T-cell (primary cell): ENCODE measurements at regions not wholly inside any gene's neighbourhood (a gene's known extent, or its start where the extent isn't known, plus 50 kb on each side); places are given as distances from the start of the nearest gene placed in this dataset.

ENCODE experiments used
- ATAC-seq, 4 experiments: fragments of 200-7000 bp in 3 of 4; fragments of 150-1000 bp in 1 of 4; cut with Tn5 transposase; replicated peaks in 1 of 4; 1 replicate in 3 of 4; 2 replicates in 1 of 4; pipeline ENCODE4 v1.10.0; 2021; ENCODE audit warnings: moderate library complexity in 3 of 4, mild to moderate bottlenecking in 2 of 4, moderate number of reproducible peaks in 1 of 4
- CTCF ChIA-PET, 2 donors: fragments of 300-600 bp; sonication (Branson Sonifier 250); formaldehyde crosslinking; loops; one replicate each; lab custom pipeline; 2022; ENCODE audit warnings: antibody characterized with exemption in 2 of 2; lab: Charles Lee
- POLR2A ChIA-PET, 2 donors: fragments of 300-600 bp; sonication (Branson Sonifier 250); formaldehyde crosslinking; loops; one replicate each; lab custom pipeline; 2022; ENCODE audit warnings: antibody characterized with exemption in 2 of 2; lab: Charles Lee
- DNase-seq, 35 experiments: peaks; one replicate each; pipeline versions ENCODE4 v3.0.0 to v3.0.0-alpha.2; 2013 to 2023
- H3K27ac ChIP-seq: one replicate; pipeline ENCODE4 v1.5.1; 2013; ENCODE audit warnings: low read length
- H3K27me3 ChIP-seq, 2 experiments: replicated peaks in 1 of 2; 1 replicate in 1 of 2; 2 replicates in 1 of 2; pipeline versions ENCODE4 v1.6.1 to v1.7.0; 2013; ENCODE audit warnings: low read length in 1 of 2, mixed read lengths in 1 of 2; ENCODE audit not compliant: control insufficient read depth in 2 of 2, insufficient read depth in 2 of 2; ENCODE audit errors: extremely low read depth in 1 of 2
- H3K36me3 ChIP-seq, 2 donors: 1 replicate in 1 of 2; 2 replicates in 1 of 2; pipeline versions ENCODE4 v1.6.1 to v1.7.0; 2013; ENCODE audit warnings: low read length in 1 of 2; ENCODE audit not compliant: control insufficient read depth in 2 of 2, insufficient read depth in 1 of 2; ENCODE audit errors: extremely low read depth in 1 of 2
- H3K4me1 ChIP-seq, 2 experiments: 1 replicate in 1 of 2; 2 replicates in 1 of 2; pipeline versions ENCODE4 v1.6.1 to v1.7.0; 2013; ENCODE audit warnings: low read length in 2 of 2, mixed read lengths in 1 of 2; ENCODE audit not compliant: insufficient read depth in 2 of 2, control insufficient read depth in 1 of 2; ENCODE audit errors: extremely low read depth in 1 of 2
- H3K4me3 ChIP-seq, 2 donors: 1 replicate in 1 of 2; 2 replicates in 1 of 2; pipeline versions ENCODE4 v1.5.1 to v1.7.0; 2013; ENCODE audit warnings: mild to moderate bottlenecking in 2 of 2, low read length in 1 of 2, moderate library complexity in 1 of 2; ENCODE audit not compliant: control insufficient read depth in 1 of 2; ENCODE audit errors: extremely low read depth in 1 of 2
- H3K9me3 ChIP-seq: 2 replicates; pipeline ENCODE4 v1.7.0; 2013
- H3K27ac Mint-ChIP-seq, 2 donors: one replicate each; pipeline ENCODE4 v1.8.0; 2020 to 2021; ENCODE audit warnings: mild to moderate bottlenecking in 2 of 2, mixed read lengths in 2 of 2
- H3K27me3 Mint-ChIP-seq, 2 donors: one replicate each; pipeline ENCODE4 v1.8.0; 2021 to 2022; ENCODE audit warnings: mixed read lengths in 2 of 2
- H3K36me3 Mint-ChIP-seq: one replicate; pipeline ENCODE4 v1.8.0; 2021; ENCODE audit warnings: mixed read lengths
- H3K4me1 Mint-ChIP-seq, 3 donors: one replicate each; pipeline ENCODE4 v1.8.0; 2020 to 2022; ENCODE audit warnings: mixed read lengths in 3 of 3, mild to moderate bottlenecking in 1 of 3
- H3K4me3 Mint-ChIP-seq, 3 donors: one replicate each; pipeline ENCODE4 v1.8.0; 2020 to 2022; ENCODE audit warnings: mild to moderate bottlenecking in 3 of 3, mixed read lengths in 3 of 3, moderate library complexity in 3 of 3
- H3K9me3 Mint-ChIP-seq, 3 donors: one replicate each; pipeline ENCODE4 v1.8.0; 2020 to 2022; ENCODE audit warnings: mixed read lengths in 3 of 3
- WGBS: methylation state at CpG from one replicate; pipeline ENCODE4 v1.1.5; 2013; ENCODE audit warnings: missing lambda C conversion rate; ENCODE audit not compliant: insufficient coverage; 5-methylcytosine and 5-hydroxymethylcytosine counted together

- DNase-seq (no peak), ATAC-seq (no peak)
- no peak overlapping the region for H3K4me3 ChIP-seq
- H3K27me3 ChIP-seq = peaks cover 0 to 2% of the 10 kb centered on the region in 2 experiments
- Mint-ChIP-seq H3K27me3 (peaks cover 11 to 28% of the 10 kb centered on the region in 2 donors), H3K36me3 (no peaks in the 10 kb centered on the region), H3K4me3 (no peak overlapping the region), H3K9me3 (no peaks in the 10 kb centered on the region), H3K4me1 (peaks cover 0 to 6% (median 0%) of the 10 kb centered on the region in 3 donors), H3K27ac (no peak overlapping the region)
- H3K9me3 ChIP-seq = no peaks in the 10 kb centered on the region
- WGBS = no CpG with 5 or more reads among the region's 2 CpGs
- ChIA-PET POLR2A (interaction anchor here in 1 of 2 donors (0.9 kb wide), 1 partner anchor 9 kb away, joined by 3 read pairs; no protein-coding TSS in a partner anchor), CTCF (no interaction called here)
- H3K27ac ChIP-seq = no peak overlapping the region
- H3K36me3 ChIP-seq = no peaks in the 10 kb centered on the region
- H3K4me1 ChIP-seq = no peaks in the 10 kb centered on the region
These were observed 57.3 kb downstream of the ABCC12 start for GRCh38 chr16:48098472-48098871.

- no peaks in the 10 kb centered on the region for H3K4me1 Mint-ChIP-seq
- POLR2A ChIA-PET = no interaction called here
- no peaks in the 10 kb centered on the region for H3K9me3 Mint-ChIP-seq
- Histone ChIP-seq H3K27me3 (peaks cover 0 to 18% of the 10 kb centered on the region in 2 experiments), H3K27ac (no peak overlapping the region), H3K9me3 (no peaks in the 10 kb centered on the region), H3K4me1 (no peaks in the 10 kb centered on the region), H3K36me3 (no peaks in the 10 kb centered on the region), H3K4me3 (no peak overlapping the region)
- no peak overlapping the region for H3K4me3 Mint-ChIP-seq
- peaks cover 12 to 24% of the 10 kb centered on the region in 2 donors for H3K27me3 Mint-ChIP-seq
- CTCF ChIA-PET = no interaction called here
- WGBS = 66% methylated on average over 8 of the region's 14 CpGs
- no peak for ATAC-seq
- DNase-seq = no peak
- no peaks in the 10 kb centered on the region for H3K36me3 Mint-ChIP-seq
- H3K27ac Mint-ChIP-seq = peak overlapping the region in 1 of 2 donors; percentile 52
These were observed 64.7 kb downstream of the ABCC12 start for GRCh38 chr16:48091117-48091516.

- DNase-seq (no peak), ATAC-seq (no peak)
- WGBS = no CpG with 5 or more reads among the region's 4 CpGs
- Histone ChIP-seq H3K4me1 (no peaks in the 10 kb centered on the region), H3K4me3 (no peak overlapping the region), H3K36me3 (no peaks in the 10 kb centered on the region), H3K9me3 (no peaks in the 10 kb centered on the region), H3K27ac (no peak overlapping the region), H3K27me3 (peaks cover 0 to 20% of the 10 kb centered on the region in 2 experiments)
- Mint-ChIP-seq H3K27ac (no peak overlapping the region), H3K9me3 (no peaks in the 10 kb centered on the region), H3K4me3 (no peak overlapping the region), H3K36me3 (no peaks in the 10 kb centered on the region), H3K27me3 (peaks cover 14 to 26% of the 10 kb centered on the region in 2 donors), H3K4me1 (no peaks in the 10 kb centered on the region)
- CTCF ChIA-PET = interaction anchor here in 1 of 2 donors (0.6 kb wide), 1 partner anchor 1107 kb away, joined by 7 read pairs; no protein-coding TSS in a partner anchor
- POLR2A ChIA-PET = interaction anchor here in 1 of 2 donors (0.8 kb wide), 1 partner anchor 9 kb away, joined by 3 read pairs; no protein-coding TSS in a partner anchor
These were observed 66.6 kb downstream of the ABCC12 start for GRCh38 chr16:48089053-48089792.

- Histone ChIP-seq H3K27me3 (peaks cover 0 to 12% of the 10 kb centered on the region in 2 experiments), H3K4me3 (no peak overlapping the region), H3K36me3 (no peaks in the 10 kb centered on the region), H3K9me3 (no peaks in the 10 kb centered on the region), H3K27ac (no peak overlapping the region), H3K4me1 (no peaks in the 10 kb centered on the region)
- H3K36me3 Mint-ChIP-seq = no peaks in the 10 kb centered on the region
- ATAC-seq (no peak), DNase-seq (no peak)
- H3K27ac Mint-ChIP-seq = no peak overlapping the region
- ChIA-PET POLR2A (no interaction called here), CTCF (no interaction called here)
- peaks cover 14 to 23% of the 10 kb centered on the region in 2 donors for H3K27me3 Mint-ChIP-seq
- no peak overlapping the region for H3K4me3 Mint-ChIP-seq
- no peaks in the 10 kb centered on the region for H3K9me3 Mint-ChIP-seq
- WGBS = 67% methylated on average over 1 of the region's 1 CpG
- no peaks in the 10 kb centered on the region for H3K4me1 Mint-ChIP-seq
These were observed 68.2 kb downstream of the ABCC12 start for GRCh38 chr16:48087639-48088038.

GRCh38 chr16:48086422-48086821 lies 69.4 kb downstream of the ABCC12 start:
- Histone ChIP-seq H3K36me3 (no peaks in the 10 kb centered on the region), H3K9me3 (no peaks in the 10 kb centered on the region), H3K4me1 (no peaks in the 10 kb centered on the region), H3K27me3 (peaks cover 0 to 12% of the 10 kb centered on the region in 2 experiments), H3K4me3 (no peak overlapping the region), H3K27ac (no peak overlapping the region)
- Mint-ChIP-seq H3K4me3 (no peak overlapping the region), H3K4me1 (no peaks in the 10 kb centered on the region), H3K36me3 (no peaks in the 10 kb centered on the region), H3K9me3 (no peaks in the 10 kb centered on the region), H3K27ac (no peak overlapping the region), H3K27me3 (peaks cover 7 to 17% of the 10 kb centered on the region in 2 donors)
- ATAC-seq = no peak
- DNase-seq = no peak
- CTCF ChIA-PET = no interaction called here
- WGBS = 89% methylated on average over 1 of the region's 2 CpGs
- POLR2A ChIA-PET = no interaction called here

GRCh38 chr16:48085729-48086128 lies 70.1 kb downstream of the ABCC12 start:
- H3K4me1 Mint-ChIP-seq = no peaks in the 10 kb centered on the region
- no peaks in the 10 kb centered on the region for H3K9me3 Mint-ChIP-seq
- Histone ChIP-seq H3K4me1 (no peaks in the 10 kb centered on the region), H3K4me3 (no peak overlapping the region), H3K27me3 (peaks cover 0 to 10% of the 10 kb centered on the region in 2 experiments), H3K36me3 (no peaks in the 10 kb centered on the region), H3K27ac (no peak overlapping the region), H3K9me3 (no peaks in the 10 kb centered on the region)
- DNase-seq = no peak
- peaks cover 5 to 17% of the 10 kb centered on the region in 2 donors for H3K27me3 Mint-ChIP-seq
- ChIA-PET CTCF (no interaction called here), POLR2A (no interaction called here)
- no peak overlapping the region for H3K4me3 Mint-ChIP-seq
- WGBS = no CpG with 5 or more reads among the region's 1 CpG
- no peak overlapping the region for H3K27ac Mint-ChIP-seq
- no peaks in the 10 kb centered on the region for H3K36me3 Mint-ChIP-seq
- no peak for ATAC-seq
